ENCODE measurements at regions not wholly inside any gene's neighbourhood (a gene's known extent, or its start where the extent isn't known, plus 50 kb on each side); places are given as distances from the start of the nearest gene placed in this dataset.

- no peak for TF ChIP-seq CTCF (IDR thresholded peaks at IDR 0.05; ENCODE audit: insufficient read depth, low read depth, low read length)
- POLR2A ChIA-PET = no interaction called here
These were observed 185.8 kb upstream of the TMEM106B start for GRCh38 chr7:12025246-12025645.

GRCh38 chr7:12028508-12028907 is 182.6 kb upstream of the TMEM106B start:
- DNase-seq (ENCODE audit: low read depth) = no peak
- TF ChIP-seq CTCF (IDR thresholded peaks at IDR 0.05; ENCODE audit: insufficient read depth, low read depth, low read length) = no peak
- CTCF ChIA-PET = no interaction called here

More at GRCh38 chr7:12025246-12025645, 185.8 kb upstream of the TMEM106B start:
- Histone ChIP-seq H3K36me3 (ENCODE audit: control insufficient read depth, insufficient read depth, low read length) (no peaks in the 10 kb centered on the region), H3K27me3 (ENCODE audit: control insufficient read depth, insufficient read depth, low read length) (no peaks in the 10 kb centered on the region), H3K4me3 (ENCODE audit: low read depth, low read length) (no peak overlapping the region)
- no peak for DNase-seq (ENCODE audit: low read depth)
- CTCF ChIA-PET = interaction anchor here (0.7 kb wide), 1 partner anchor 10 kb away, joined by 3 read pairs; no protein-coding TSS in a partner anchor

DNA sequence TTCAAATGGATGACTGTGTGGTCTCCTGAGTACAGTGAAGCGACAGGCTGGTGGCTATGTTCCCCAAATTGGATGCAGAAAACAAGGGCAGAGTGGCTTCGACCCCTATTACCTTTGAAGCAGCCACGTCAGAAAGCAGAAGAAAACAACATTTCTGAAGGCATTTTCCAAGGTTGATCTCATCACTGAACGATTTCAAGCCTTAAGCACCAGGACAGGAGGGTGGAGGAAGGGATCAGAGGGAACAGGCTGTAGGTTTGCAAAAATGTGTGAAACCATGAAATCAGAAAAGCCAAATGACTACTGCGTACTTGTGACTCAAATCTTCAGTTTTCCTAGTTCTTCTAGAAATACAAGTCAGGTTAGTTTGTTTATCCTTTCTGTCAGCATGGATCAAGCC is 181.0 kb upstream of the TMEM106B start:
- TF ChIP-seq CTCF (IDR thresholded peaks at IDR 0.05; ENCODE audit: insufficient read depth, low read depth, low read length) = no peak
- ChIA-PET POLR2A (no interaction called here), CTCF (no interaction called here)
- H3K36me3 ChIP-seq (ENCODE audit: control insufficient read depth, insufficient read depth, low read length) = no peaks in the 10 kb centered on the region
- no peaks in the 10 kb centered on the region for H3K27me3 ChIP-seq (ENCODE audit: control insufficient read depth, insufficient read depth, low read length)
- no peak overlapping the region for H3K4me3 ChIP-seq (ENCODE audit: low read depth, low read length)
- no peak for DNase-seq (ENCODE audit: low read depth)

More at GRCh38 chr7:12028508-12028907, 182.6 kb upstream of the TMEM106B start:
- POLR2A ChIA-PET = no interaction called here
- Histone ChIP-seq H3K36me3 (ENCODE audit: control insufficient read depth, insufficient read depth, low read length) (no peaks in the 10 kb centered on the region), H3K4me3 (ENCODE audit: low read depth, low read length) (no peak overlapping the region), H3K27me3 (ENCODE audit: control insufficient read depth, insufficient read depth, low read length) (no peaks in the 10 kb centered on the region)

GRCh38 chr7:12031186-12031585 is 179.9 kb upstream of the TMEM106B start:
- Histone ChIP-seq H3K4me3 (ENCODE audit: low read depth, low read length) (no peak overlapping the region), H3K36me3 (ENCODE audit: control insufficient read depth, insufficient read depth, low read length) (no peaks in the 10 kb centered on the region), H3K27me3 (ENCODE audit: control insufficient read depth, insufficient read depth, low read length) (no peaks in the 10 kb centered on the region)
- CTCF ChIA-PET = no interaction called here
- no peak for DNase-seq (ENCODE audit: low read depth)
- POLR2A ChIA-PET = no interaction called here
- no peak for TF ChIP-seq CTCF (IDR thresholded peaks at IDR 0.05; ENCODE audit: insufficient read depth, low read depth, low read length)

DNA sequence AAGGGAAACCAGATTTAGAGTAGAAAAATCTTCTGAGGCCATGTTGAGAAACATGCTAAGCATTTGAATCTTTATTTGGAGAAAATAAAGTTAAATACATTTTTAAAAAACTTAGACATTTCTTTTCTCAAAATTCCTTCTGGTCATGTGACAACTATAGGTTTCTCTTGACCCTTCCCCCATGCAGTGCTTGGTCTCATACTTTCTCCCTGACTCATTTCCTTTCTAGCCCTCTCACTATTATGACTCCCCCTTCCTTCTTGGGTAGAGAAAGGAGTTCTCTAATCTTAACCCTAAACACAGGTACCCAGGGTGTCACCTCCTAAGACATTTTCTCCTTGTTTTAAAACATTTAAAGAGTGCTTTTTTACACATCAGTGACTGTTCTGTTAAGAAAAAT is 179.5 kb upstream of the TMEM106B start:
- H3K27me3 ChIP-seq (ENCODE audit: control insufficient read depth, insufficient read depth, low read length) = no peaks in the 10 kb centered on the region
- H3K36me3 ChIP-seq (ENCODE audit: control insufficient read depth, insufficient read depth, low read length) = no peaks in the 10 kb centered on the region
- DNase-seq (ENCODE audit: low read depth) = no peak
- POLR2A ChIA-PET = no interaction called here
- CTCF ChIA-PET = no interaction called here
- no peak for TF ChIP-seq CTCF (IDR thresholded peaks at IDR 0.05; ENCODE audit: insufficient read depth, low read depth, low read length)
- H3K4me3 ChIP-seq (ENCODE audit: low read depth, low read length) = no peak overlapping the region
